GM18858 (cell line): ENCODE measurements at regions not wholly inside any gene's neighbourhood (a gene's known extent, or its start where the extent isn't known, plus 50 kb on each side); places are given as distances from the start of the nearest gene placed in this dataset.

Source experiments
- ATAC-seq: cut with Tn5 transposase; IDR thresholded peaks from one replicate; pipeline ENCODE4 v1.9.1; 2021; ENCODE audit not compliant: unreplicated experiment

GRCh38 chr11:104286129-104286528, 122.2 kb upstream of the PDGFD start:
- no peak for ATAC-seq

GRCh38 chr11:104279587-104279986, 115.6 kb upstream of the PDGFD start:
- ATAC-seq: no peak

GRCh38 chr11:104275992-104276391, 112.0 kb upstream of the PDGFD start:
- no peak for ATAC-seq

- no peak for ATAC-seq
Observed at GRCh38 chr11:104260456-104260855, 96.5 kb upstream of the PDGFD start.

GRCh38 chr11:104259121-104259610, 95.2 kb upstream of the PDGFD start:
- no peak for ATAC-seq

- ATAC-seq: no peak
Observed at GRCh38 chr11:104256525-104256924, 92.6 kb upstream of the PDGFD start.

GRCh38 chr11:104254347-104254746, 90.4 kb upstream of the PDGFD start:
- ATAC-seq: no peak

- ATAC-seq: no peak
Observed at GRCh38 chr11:104246590-104246989, 82.6 kb upstream of the PDGFD start.

- no peak for ATAC-seq
Observed at GRCh38 chr11:104238916-104239315, 75.0 kb upstream of the PDGFD start.

- ATAC-seq: no peak
Observed at GRCh38 chr11:104225047-104225446, 61.1 kb upstream of the PDGFD start.

GRCh38 chr11:104222464-104222863, 58.5 kb upstream of the PDGFD start:
- ATAC-seq: no peak

GRCh38 chr11:104221455-104221854, 57.5 kb upstream of the PDGFD start:
- ATAC-seq: no peak

- ATAC-seq: no peak
Observed at GRCh38 chr11:104219096-104219495, 55.1 kb upstream of the PDGFD start.

- no peak for ATAC-seq
Observed at GRCh38 chr11:104214517-104214916, 50.6 kb upstream of the PDGFD start.
